Mammary epithelial cell (primary cell): ENCODE measurements at regions not wholly inside any gene's neighbourhood (a gene's known extent, or its start where the extent isn't known, plus 50 kb on each side); places are given as distances from the start of the nearest gene placed in this dataset.
"Not testable (repeated sequence)": the region's sequence is repeated elsewhere in the genome, so short reads cannot be mapped to it uniquely, and the experiment has no call there.

Experiments
- EZH2 ChIP-seq: IDR thresholded peaks from 2 replicates; pipeline ENCODE4 v1.6.1; 2012; ENCODE audit warnings: low read length, inconsistent platforms, borderline replicate concordance
- TF ChIP-seq, protein P1 (sequence below), 2 donors: IDR thresholded peaks in 1 of 2; conservative IDR thresholded peaks in 1 of 2; 2 replicates each; pipeline ENCODE4 v1.5.1; 2011 to 2012; ENCODE audit warnings: inconsistent platforms in 2 of 2, low read length in 2 of 2, mild to moderate bottlenecking in 2 of 2, control low read depth in 1 of 2, low read depth in 1 of 2; ENCODE audit not compliant: insufficient read depth in 1 of 2; ENCODE audit errors: extremely low read depth in 1 of 2

DNA sequence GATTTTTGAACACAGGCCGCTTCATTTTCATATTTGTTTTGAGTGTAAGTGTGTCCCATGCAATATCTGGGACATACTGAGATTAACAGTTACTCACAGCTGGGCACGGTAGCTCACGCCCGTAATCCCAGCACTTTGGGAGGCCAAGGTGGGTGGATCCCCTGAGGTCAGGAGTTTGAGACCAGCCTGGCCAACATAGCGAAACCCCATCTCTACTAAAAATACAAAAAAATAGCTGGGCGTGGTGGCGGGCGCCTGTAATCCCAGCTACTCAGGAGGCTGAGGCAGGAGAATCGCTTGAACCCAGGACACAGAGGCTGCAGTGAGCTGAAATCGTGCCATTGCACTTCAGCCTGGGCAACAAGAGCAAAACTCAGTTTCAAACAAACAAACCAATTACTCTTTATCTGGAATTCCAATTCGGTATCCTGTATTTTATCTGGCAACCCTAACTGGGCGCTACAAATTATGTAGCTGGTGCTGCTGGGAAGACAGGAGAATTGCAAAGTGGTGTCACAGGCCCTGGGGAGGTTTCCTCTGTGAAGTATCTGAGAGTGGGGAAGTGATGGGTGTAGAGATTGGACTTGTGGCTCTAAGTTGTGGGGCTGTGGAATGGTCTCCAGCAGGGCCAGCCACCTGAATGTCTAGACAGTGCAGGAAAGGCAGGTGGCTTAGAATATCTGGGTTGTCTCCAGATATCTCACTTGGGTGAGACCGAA lies 73.3 kb upstream of the SPRY4 start:
- TF ChIP-seq, protein P1, sequence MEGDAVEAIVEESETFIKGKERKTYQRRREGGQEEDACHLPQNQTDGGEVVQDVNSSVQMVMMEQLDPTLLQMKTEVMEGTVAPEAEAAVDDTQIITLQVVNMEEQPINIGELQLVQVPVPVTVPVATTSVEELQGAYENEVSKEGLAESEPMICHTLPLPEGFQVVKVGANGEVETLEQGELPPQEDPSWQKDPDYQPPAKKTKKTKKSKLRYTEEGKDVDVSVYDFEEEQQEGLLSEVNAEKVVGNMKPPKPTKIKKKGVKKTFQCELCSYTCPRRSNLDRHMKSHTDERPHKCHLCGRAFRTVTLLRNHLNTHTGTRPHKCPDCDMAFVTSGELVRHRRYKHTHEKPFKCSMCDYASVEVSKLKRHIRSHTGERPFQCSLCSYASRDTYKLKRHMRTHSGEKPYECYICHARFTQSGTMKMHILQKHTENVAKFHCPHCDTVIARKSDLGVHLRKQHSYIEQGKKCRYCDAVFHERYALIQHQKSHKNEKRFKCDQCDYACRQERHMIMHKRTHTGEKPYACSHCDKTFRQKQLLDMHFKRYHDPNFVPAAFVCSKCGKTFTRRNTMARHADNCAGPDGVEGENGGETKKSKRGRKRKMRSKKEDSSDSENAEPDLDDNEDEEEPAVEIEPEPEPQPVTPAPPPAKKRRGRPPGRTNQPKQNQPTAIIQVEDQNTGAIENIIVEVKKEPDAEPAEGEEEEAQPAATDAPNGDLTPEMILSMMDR (conservative IDR thresholded peaks at IDR 0.05 in 1 of 2, IDR thresholded peaks at IDR 0.05 in 1 of 2; ENCODE audit: extremely low read depth in 1 of 2, insufficient read depth in 1 of 2, low read depth in 1 of 2, low read length in 2 of 2), result not testable (repeated sequence)
- not testable (repeated sequence) for TF ChIP-seq EZH2
